ENCODE measurements at regions not wholly inside any gene's neighbourhood (a gene's known extent, or its start where the extent isn't known, plus 50 kb on each side); places are given as distances from the start of the nearest gene placed in this dataset.

DNA sequence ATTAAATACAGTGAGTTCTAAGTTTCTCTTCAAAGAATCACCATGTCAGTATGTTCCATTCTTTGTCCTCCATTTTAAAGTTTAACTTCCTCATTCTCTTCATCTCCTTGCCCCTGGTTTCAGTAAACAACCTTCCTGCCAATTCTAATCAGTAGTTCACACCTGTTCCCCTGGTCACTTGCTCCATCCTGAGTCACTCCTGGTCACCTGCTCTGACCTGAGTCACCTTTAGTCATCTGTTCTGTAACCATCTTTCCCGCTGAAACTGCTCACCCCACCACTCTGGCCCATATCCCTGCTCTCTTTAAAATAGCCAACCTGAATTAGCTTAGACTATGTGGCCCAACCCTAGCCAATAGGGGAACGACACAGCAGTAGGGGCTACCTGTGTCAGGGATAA, 1447.4 kb upstream of the TMEM132C start:
- TF ChIP-seq, protein P1, sequence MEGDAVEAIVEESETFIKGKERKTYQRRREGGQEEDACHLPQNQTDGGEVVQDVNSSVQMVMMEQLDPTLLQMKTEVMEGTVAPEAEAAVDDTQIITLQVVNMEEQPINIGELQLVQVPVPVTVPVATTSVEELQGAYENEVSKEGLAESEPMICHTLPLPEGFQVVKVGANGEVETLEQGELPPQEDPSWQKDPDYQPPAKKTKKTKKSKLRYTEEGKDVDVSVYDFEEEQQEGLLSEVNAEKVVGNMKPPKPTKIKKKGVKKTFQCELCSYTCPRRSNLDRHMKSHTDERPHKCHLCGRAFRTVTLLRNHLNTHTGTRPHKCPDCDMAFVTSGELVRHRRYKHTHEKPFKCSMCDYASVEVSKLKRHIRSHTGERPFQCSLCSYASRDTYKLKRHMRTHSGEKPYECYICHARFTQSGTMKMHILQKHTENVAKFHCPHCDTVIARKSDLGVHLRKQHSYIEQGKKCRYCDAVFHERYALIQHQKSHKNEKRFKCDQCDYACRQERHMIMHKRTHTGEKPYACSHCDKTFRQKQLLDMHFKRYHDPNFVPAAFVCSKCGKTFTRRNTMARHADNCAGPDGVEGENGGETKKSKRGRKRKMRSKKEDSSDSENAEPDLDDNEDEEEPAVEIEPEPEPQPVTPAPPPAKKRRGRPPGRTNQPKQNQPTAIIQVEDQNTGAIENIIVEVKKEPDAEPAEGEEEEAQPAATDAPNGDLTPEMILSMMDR (IDR thresholded peaks at IDR 0.05 in 4 of 5, conservative IDR thresholded peaks at IDR 0.05 in 1 of 5): no peak
- no peak for TF ChIP-seq POLR2A (IDR thresholded peaks at IDR 0.05)

All from gastrocnemius medialis (tissue), 4 donors.